Embryonic facial prominence (tissue), 1 donor: ENCODE measurements at regions not wholly inside any gene's neighbourhood (a gene's known extent, or its start where the extent isn't known, plus 50 kb on each side); places are given as distances from the start of the nearest gene placed in this dataset.
A peak's percentile ranks its signal among the peaks of the same experiment; 100 is the strongest.
"Not testable (repeated sequence)": the region's sequence is repeated elsewhere in the genome, so short reads cannot be mapped to it uniquely, and the experiment has no call there.

Source experiments
- DNase-seq: peaks from one replicate; pipeline ENCODE4 v3.0.0-alpha.2; 2016; ENCODE audit errors: extremely low spot score

DNA sequence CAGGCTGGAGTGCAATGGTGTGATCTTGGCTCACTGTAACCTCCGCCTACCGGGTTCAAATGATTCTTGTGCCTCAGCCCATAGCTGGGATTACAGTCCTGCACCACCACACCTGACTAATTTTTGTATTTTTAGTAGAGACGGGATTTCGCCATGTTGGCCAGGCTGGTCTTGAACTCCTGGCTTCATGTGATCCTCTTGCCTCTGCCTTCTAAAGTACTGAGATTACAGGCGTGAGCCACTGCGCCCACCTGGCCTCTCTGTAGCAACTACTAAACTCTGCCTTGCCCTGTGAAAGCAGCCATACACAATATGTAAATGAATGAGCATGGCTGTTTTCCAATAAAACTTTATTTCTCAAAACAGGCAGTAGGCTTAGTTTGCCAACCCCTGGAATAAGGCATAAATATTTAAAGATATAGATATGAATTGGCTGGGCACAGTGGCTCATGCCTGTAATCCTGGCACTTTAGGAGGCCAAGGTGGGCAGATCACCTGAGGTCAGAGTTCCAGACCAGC lies 127.9 kb upstream of the ZNF217 start:
- not testable (repeated sequence) for DNase-seq

GRCh38 chr20:53719171-53719803 lies 125.6 kb upstream of the ZNF217 start:
- not testable (repeated sequence) for DNase-seq

DNA sequence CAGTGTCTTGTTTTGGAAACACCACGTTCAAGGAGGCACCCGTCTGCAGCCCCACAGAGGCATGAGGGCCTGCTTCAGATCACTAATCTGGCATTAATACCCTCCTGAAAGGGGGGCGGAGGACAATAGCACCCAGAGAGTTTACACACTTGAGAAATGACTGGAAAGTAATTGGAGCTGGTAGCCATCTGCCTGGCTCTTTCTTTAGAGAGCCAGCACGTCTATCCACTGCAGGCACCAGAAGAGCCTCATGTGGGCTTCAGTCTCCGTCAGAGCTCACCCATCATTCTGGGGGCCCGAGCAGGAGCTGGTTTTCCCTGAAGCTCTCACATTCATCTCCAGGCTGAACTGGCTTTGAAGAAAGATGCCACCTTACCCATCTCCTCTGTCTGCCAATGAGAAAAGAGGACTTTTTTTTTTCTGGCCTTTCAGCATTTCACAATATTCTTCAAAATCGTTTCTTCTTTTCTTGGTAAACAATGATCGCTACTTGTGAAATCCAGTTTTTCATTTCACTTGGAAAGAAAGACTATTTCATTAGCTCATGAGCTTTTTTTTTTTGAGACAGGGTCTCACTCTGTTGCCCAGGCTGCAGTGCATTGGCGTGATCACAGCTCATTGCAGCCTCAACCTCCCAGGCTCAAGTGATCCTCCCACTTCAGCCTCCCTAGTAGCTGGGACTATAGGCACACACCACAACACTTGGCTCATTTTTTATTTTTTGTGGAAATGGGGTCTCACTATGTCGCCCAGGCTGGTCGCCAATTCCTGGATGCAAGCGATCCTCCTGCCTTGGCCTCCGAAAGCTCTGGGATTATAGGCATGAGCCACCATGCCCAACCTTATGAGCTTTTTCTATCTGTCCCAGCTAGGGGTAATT lies 124.7 kb upstream of the ZNF217 start:
- no peak for DNase-seq

DNA sequence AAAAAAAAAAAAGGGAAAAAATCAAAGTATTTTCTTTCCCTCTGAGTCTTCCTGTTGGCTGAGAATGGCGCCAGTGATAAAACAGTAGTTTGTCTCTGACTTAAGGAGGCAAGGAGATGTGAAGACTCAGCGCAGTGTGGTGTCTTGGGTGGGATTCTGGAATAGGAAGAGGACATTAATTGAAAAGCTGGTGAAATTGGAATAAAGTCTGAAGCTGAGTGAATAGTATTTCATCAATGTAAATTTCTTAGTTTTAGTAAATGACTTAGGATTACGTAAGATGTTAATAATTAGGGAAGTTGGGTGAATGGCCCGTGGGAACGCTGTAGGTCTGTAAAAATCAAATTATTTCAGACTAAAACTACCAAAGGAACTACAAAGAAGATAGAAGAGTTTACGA lies 122.8 kb upstream of the ZNF217 start:
- DNase-seq = no peak

GRCh38 chr20:53714524-53714923 lies 120.9 kb upstream of the ZNF217 start:
- no peak for DNase-seq

- DNase-seq = no peak
Observed at GRCh38 chr20:53713328-53714056, 119.9 kb upstream of the ZNF217 start.

GRCh38 chr20:53712212-53712977 lies 118.8 kb upstream of the ZNF217 start:
- no peak for DNase-seq

- no peak for DNase-seq
Observed at GRCh38 chr20:53711333-53712211, 117.9 kb upstream of the ZNF217 start.

- DNase-seq = no peak
Observed at GRCh38 chr20:53708129-53708968, 114.7 kb upstream of the ZNF217 start.

GRCh38 chr20:53707371-53708055 lies 113.9 kb upstream of the ZNF217 start:
- DNase-seq = no peak

DNA sequence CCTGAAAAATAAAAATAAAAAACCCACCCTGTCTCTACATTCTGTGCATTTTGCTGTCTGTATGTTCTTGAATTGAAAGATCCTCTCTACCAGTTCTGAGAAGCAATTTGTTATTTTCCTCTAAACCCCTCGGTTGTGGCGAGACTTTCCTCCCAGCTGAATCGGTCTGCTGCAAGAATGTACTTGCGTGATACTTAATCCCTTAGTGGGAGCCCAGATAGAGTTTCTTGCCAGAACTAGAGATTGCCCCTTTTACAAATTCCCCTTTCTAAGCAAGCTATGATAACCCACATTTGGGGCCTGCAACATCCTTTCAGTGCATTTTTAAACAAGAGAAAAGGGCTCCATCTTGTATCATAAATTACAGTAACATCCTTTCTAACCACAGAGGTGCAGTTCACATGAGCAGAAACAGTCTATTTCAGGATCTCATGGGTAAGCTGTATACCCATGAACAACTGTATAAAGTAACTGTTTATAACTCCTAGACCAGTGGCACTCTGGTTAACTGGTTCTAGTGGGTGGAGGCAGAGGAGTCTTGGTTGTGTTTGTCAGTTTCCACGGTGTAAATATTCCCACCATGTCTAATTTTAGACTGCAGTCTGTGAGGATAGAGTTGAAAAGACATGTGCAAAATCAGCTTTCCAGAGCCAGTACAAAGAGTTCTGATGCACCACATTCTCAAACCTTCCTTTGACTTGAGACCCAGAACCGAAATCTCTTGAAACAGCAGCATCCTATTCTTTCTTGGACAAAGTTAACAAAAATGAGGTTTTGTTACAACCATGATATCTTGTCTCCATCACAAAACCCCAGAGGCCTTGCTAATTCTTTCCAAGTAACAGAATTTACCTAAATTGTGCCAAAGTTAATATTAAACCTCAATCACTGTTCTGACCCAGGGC lies 113.1 kb upstream of the ZNF217 start:
- peak; percentile 63 for DNase-seq

- no peak for DNase-seq
Observed at GRCh38 chr20:53706008-53706465, 112.4 kb upstream of the ZNF217 start.

DNA sequence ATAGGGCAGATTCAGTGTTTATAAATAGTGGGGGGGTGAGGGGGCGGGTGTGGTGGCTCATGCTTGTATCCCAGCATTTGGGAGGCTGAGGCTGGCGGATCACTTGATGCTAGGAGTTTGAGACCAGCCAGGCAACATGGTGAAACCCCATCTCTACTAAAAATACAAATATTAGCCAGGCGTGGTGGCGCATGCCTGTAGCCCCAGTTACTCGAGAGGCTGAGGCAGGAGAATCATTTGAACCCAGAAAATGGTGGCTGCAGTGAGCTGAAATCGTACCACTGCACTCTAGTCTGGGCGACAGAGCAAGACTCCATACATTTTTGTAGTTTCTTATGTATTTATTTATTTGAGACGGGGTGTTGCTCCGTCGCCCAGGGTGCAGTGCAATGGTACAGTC lies 109.0 kb upstream of the ZNF217 start:
- no peak for DNase-seq

DNA sequence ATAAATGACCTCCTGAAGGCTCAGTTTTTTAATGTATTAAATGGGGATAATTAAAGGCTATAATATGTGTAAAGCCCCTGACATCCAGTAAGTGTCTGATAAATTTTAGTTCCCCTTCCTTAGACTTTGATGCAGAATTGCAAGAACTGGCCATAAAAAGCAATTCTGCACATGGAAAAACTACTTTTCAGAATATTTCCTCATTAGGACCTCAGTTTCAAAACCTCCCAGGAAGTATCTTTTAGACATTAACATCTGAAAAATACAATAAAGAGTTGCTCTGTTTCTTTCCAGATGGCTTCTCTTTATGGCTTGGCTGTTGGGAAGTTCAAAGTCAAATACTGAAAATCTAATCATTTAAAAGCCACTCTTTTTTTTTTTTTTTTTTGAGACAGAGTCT lies 106.3 kb upstream of the ZNF217 start:
- DNase-seq = no peak

GRCh38 chr20:53699085-53699674 lies 105.5 kb upstream of the ZNF217 start:
- DNase-seq = no peak

GRCh38 chr20:53698371-53698978 lies 104.8 kb upstream of the ZNF217 start:
- no peak for DNase-seq
